Left lung (tissue), 4 donors: ENCODE measurements at regions not wholly inside any gene's neighbourhood (a gene's known extent, or its start where the extent isn't known, plus 50 kb on each side); places are given as distances from the start of the nearest gene placed in this dataset.
A peak's percentile ranks its signal among the peaks of the same experiment; 100 is the strongest.

Experiments
- ATAC-seq: fragments of 200-7000 bp; cut with Tn5 transposase; one replicate; pipeline ENCODE4 v1.9.1; 2020; ENCODE audit warnings: moderate library complexity
- DNase-seq, 4 donors: peaks; one replicate each; pipeline ENCODE4 v3.0.0-alpha.2; 2013 to 2020
- H3K27ac ChIP-seq, 2 donors: fragments of 200-600 bp; sonication (generic) in 1 of 2; one replicate each; pipeline versions ENCODE4 v1.5.0 to v1.8.0; 2020 to 2021
- H3K27me3 ChIP-seq, 2 donors: fragments of 200-600 bp; sonication (generic) in 1 of 2; one replicate each; pipeline versions ENCODE4 v1.5.0 to v1.8.0; 2020 to 2021
- H3K36me3 ChIP-seq, 2 donors: fragments of 200-600 bp; sonication (generic) in 1 of 2; one replicate each; pipeline versions ENCODE4 v1.5.0 to v1.8.0; 2020 to 2021
- H3K4me1 ChIP-seq, 2 donors: fragments of 200-600 bp; one replicate each; pipeline ENCODE4 v1.8.0; 2021
- H3K4me3 ChIP-seq, 2 donors: fragments of 200-600 bp; sonication (generic) in 1 of 2; one replicate each; pipeline versions ENCODE4 v1.5.0 to v1.8.0; 2020 to 2021; ENCODE audit warnings: mild to moderate bottlenecking in 1 of 2
- H3K9me3 ChIP-seq, 2 donors: fragments of 200-600 bp; sonication (generic) in 1 of 2; one replicate each; pipeline versions ENCODE4 v1.5.0 to v1.8.0; 2020 to 2021
- intact Hi-C, 2 donors: fragments of 100-400 bp; cut with DNase I; formaldehyde crosslinking; loops; one replicate each; pipeline versions ENCODE4 v1.11.2 to v1.14.2; 2022
- TF ChIP-seq, protein P1 (sequence below), 2 donors: fragments of 200-600 bp; sonication (generic) in 1 of 2; IDR thresholded peaks; one replicate each; pipeline versions ENCODE4 v1.5.0 to v1.8.0; 2021; ENCODE audit warnings: antibody characterized with exemption in 2 of 2
- donor health status: DM: no; HTN: yes; CAD: no.
- donor health status: DM: no; HTN: no; CAD: no.

DNA sequence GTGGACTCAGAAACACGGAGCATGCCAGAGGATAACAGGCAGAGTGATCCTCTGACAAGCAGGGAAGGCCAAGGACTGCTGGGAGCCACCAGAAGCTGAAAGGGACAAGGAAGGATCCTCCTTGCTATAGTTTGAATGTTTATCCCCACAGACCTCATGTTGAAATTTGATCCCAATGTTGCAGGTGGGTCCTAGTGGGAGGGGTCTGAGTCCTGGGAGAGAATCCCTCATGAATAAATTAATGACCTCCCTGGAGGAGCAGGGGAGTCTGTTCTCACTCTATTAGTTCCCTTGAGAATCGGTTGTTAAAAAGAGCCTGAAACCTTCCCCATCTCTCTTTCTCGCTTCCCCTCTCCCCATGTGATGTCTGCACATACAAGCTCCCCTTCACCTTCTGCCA lies 124.4 kb downstream of the FBXO15 start:
- TF ChIP-seq, protein P1, sequence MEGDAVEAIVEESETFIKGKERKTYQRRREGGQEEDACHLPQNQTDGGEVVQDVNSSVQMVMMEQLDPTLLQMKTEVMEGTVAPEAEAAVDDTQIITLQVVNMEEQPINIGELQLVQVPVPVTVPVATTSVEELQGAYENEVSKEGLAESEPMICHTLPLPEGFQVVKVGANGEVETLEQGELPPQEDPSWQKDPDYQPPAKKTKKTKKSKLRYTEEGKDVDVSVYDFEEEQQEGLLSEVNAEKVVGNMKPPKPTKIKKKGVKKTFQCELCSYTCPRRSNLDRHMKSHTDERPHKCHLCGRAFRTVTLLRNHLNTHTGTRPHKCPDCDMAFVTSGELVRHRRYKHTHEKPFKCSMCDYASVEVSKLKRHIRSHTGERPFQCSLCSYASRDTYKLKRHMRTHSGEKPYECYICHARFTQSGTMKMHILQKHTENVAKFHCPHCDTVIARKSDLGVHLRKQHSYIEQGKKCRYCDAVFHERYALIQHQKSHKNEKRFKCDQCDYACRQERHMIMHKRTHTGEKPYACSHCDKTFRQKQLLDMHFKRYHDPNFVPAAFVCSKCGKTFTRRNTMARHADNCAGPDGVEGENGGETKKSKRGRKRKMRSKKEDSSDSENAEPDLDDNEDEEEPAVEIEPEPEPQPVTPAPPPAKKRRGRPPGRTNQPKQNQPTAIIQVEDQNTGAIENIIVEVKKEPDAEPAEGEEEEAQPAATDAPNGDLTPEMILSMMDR (IDR thresholded peaks at IDR 0.05): no peak
- intact Hi-C loops: no loop called here

DNA sequence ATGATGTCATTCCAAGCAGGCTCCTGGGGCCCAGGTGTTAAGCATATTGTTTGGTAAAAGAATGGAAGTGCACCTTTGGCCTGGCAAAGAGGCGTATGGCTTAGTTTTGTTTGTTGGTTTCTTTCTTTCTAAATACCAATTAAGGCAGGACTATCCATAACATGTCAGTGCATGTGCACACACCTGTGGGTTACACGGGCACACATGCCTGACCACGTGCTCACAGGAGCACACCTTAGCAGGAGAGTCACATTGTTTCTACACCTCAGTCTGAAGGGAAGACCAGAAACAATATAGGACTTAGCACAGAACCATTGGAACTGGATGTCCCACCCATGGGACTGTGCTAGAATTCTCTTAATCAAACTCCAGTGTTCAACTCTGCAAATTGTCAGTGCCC lies 127.8 kb downstream of the FBXO15 start:
- Histone ChIP-seq H3K27me3 (no peaks in the 10 kb centered on the region), H3K4me1 (no peaks in the 10 kb centered on the region), H3K27ac (no peak overlapping the region), H3K36me3 (no peaks in the 10 kb centered on the region), H3K4me3 (no peak overlapping the region), H3K9me3 (no peaks in the 10 kb centered on the region)
- DNase-seq: no peak
- no peak for ATAC-seq
- TF ChIP-seq, protein P1 (IDR thresholded peaks at IDR 0.05): no peak
- intact Hi-C loops: no loop called here

More for the DNA sequence above, 124.4 kb downstream of the FBXO15 start:
- no peaks in the 10 kb centered on the region for H3K27me3 ChIP-seq
- no peak overlapping the region for H3K27ac ChIP-seq
- DNase-seq (no peak), ATAC-seq (no peak)
- no peaks in the 10 kb centered on the region for H3K9me3 ChIP-seq
- no peaks in the 10 kb centered on the region for H3K4me1 ChIP-seq
- no peaks in the 10 kb centered on the region for H3K36me3 ChIP-seq
- no peak overlapping the region for H3K4me3 ChIP-seq

DNA sequence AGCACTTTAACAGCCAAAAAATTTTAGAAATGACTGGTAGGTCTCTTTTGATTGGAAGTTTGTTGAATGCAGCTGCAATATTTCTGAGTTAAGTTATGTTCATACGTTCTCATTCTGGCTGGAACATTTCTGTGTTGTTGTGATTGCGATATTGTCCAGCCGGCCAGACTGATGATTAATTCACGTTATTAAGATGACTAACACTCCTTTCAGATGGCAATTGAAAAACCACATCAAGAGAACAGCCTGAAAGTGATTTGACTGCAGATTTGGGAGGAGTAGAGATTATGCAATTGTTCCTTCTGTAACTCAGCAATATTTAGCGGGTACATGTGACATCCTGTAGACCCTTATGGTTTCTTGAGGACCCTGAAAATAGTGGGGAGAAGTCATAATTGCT lies 133.7 kb downstream of the FBXO15 start:
- H3K4me3 ChIP-seq: no peak overlapping the region
- H3K9me3 ChIP-seq: no peaks in the 10 kb centered on the region
- no peaks in the 10 kb centered on the region for H3K27me3 ChIP-seq
- H3K27ac ChIP-seq: peak overlapping the region in 1 of 2 donors; percentile 2
- intact Hi-C loops: no loop called here
- peaks cover 12% of the 10 kb centered on the region in 2 donors for H3K4me1 ChIP-seq
- TF ChIP-seq, protein P1 (IDR thresholded peaks at IDR 0.05): no peak
- DNase-seq (peak in 2 of 4 donors; percentile 57 to 73), ATAC-seq (peak; percentile 88)
- H3K36me3 ChIP-seq: no peaks in the 10 kb centered on the region

DNA sequence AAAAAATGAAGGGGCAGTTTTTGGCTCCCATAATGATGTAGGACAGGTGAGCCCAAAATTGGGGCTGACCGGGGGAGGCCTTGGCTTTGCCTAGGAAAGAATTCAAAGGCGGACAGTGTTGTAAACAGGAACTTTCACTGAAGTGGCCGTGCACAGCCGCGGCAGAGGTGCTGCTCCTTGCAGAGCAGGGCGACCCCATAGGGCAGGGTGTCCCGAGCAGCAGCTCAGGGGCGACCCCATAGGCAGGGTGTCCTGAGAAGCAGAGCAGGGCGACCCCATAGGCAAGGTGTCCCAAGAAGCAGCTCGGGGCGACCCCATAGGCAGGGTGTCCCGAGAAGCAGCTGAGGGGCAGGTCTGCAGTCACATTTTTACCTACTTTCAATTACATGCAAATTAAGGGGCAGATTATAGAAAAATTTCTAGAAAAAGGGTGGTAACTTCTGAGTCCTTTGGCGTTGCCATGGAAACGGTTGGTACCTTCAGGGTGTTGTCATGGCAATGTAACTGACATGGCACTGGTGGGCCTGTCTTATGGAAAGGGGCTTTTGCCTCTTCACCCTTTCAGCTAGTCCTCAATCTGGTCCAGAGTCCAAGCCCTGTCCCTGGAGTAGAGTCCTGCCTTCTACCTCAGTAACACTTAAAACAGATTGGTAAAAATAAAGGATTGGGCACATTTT lies 134.5 kb downstream of the FBXO15 start:
- Histone ChIP-seq H3K36me3 (no peaks in the 10 kb centered on the region), H3K9me3 (no peaks in the 10 kb centered on the region), H3K27me3 (no peaks in the 10 kb centered on the region), H3K4me1 (peaks cover 12% of the 10 kb centered on the region in 2 donors), H3K27ac (peak overlapping the region in 1 of 2 donors; percentile 2), H3K4me3 (no peak overlapping the region)
- ATAC-seq (no peak), DNase-seq (no peak)
- intact Hi-C loops: no loop called here
- TF ChIP-seq, protein P1 (IDR thresholded peaks at IDR 0.05): no peak

DNA sequence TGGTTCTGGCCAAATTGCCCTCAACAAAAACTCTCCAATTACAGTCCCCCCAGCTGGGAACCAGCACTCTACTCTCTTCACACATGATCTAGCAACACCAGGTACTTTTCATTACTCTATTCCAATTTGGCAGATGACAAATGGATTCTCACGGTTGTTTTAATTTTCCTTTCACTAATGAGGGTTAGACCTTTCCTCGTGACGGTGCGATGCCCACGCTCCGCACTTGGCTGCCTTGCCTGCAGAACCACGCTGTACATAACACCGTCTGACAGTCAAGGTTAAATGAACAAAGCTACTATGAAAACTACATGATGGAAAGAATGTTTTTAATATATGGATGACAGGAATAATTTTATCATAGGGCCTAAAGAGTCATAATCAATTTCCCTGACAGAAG lies 141.5 kb downstream of the FBXO15 start:
- H3K36me3 ChIP-seq: no peaks in the 10 kb centered on the region
- no peak overlapping the region for H3K4me3 ChIP-seq
- DNase-seq: no peak
- intact Hi-C loops: no loop called here
- TF ChIP-seq, protein P1 (IDR thresholded peaks at IDR 0.05): no peak
- no peak overlapping the region for H3K27ac ChIP-seq
- no peaks in the 10 kb centered on the region for H3K9me3 ChIP-seq
- no peaks in the 10 kb centered on the region for H3K27me3 ChIP-seq
- no peaks in the 10 kb centered on the region for H3K4me1 ChIP-seq
- no peak for ATAC-seq
